RKO (cell line): ENCODE measurements at regions not wholly inside any gene's neighbourhood (a gene's known extent, or its start where the extent isn't known, plus 50 kb on each side); places are given as distances from the start of the nearest gene placed in this dataset.

Source experiments
- DNase-seq: peaks from one replicate; pipeline ENCODE4 v3.0.0-alpha.2; 2016; ENCODE audit warnings: low spot score

DNA sequence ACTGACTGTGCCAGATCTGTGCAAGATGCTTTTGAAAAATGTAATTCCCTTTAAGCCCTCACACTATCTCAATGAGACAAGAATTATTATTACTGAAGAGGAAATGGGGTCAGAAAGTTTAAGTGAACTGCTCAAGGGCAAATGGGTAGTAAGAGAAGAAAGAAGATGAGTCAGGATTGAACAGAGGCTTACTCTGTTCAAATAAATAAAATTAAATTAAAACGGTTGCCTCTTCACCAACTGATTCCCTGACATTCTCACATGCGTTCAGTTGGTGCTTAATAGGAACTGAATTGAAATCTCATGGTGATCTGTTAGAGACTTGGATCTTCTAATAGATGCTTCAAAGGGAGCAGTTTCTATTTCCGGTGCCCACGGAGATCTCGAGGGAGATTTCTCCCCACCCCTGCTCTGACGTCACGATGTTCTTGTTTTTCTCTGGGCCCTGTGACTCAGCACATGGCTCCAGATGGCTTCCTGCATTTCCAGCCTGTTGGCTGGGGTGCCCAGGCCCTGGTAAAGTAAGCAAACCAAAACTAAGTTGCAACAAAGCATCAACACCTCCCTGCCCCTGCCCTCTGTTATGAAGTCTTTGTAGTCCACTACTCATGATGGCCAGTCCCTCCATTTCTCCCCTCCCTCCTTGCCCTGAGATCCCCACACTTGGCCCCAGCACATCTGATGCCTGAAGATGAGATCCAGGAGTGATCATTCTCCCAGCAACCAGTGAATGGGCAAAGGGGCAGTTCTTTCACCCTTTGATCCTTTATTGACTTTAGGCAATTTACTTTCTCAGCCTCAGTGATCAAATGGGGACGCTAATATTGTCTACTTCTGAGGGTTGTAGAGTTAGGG is 106.1 kb upstream of the CPEB4 start:
- peak; percentile 50 for DNase-seq

DNA sequence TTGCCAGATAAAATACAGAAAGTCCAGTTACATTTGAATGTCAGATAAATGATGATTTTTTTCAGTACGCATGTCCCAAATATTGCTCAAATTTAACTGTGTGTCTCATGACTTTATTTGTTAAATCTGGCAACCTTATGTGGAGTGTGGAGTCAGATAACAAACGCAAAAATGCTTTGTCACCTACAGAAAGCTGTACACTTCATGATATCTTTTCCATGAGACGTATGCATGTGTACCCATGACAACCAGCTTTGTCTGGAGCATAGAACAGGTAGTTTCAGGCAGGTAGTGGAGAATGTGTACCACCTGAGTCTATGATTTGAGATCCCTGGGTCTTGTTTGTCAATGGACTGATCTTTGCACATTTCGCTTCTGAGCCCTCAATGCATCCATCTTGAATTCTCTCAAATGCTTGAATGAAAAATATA is 105.5 kb upstream of the CPEB4 start:
- no peak for DNase-seq

GRCh38 chr5:173783371-173783770 is 104.8 kb upstream of the CPEB4 start:
- DNase-seq = no peak

DNA sequence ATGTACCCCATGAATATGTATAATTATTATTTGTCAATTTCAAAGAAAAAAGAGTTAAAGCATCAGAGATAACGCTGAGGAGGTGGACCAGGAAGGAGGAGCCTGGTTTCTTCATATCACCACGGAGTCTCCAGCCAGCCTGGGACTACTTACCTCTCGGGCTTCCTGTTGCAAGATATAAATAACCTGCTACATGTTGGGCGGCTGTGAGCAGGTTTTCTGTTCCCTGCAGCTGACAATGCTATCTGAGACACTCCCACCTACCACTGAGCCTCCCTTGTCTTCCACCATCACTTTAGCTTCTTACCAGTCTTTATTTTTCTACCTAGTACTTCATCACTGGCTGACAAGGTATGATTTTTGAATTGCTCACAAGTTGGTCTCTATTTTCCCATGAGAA is 102.7 kb upstream of the CPEB4 start:
- no peak for DNase-seq

DNA sequence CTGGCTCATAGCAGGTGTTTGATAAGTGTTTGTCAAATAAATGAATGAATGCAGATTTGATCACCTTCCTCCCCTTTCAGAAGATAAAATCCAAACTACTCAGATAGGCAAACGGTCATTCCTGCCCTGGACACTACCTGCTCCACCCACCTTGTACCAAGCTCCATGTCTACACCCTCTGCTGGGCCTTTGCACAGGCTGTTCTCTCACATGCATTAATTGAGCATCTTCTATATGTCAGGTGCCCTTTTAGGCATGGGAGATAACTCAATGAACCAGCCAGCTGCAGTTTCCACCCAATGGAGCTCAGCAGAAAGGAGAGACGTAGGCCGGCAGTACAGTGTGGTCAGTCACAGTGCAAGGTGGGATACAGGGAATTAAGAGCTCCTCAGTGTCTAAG is 102.3 kb upstream of the CPEB4 start:
- DNase-seq = no peak

GRCh38 chr5:173786286-173787187 is 101.6 kb upstream of the CPEB4 start:
- no peak for DNase-seq

DNA sequence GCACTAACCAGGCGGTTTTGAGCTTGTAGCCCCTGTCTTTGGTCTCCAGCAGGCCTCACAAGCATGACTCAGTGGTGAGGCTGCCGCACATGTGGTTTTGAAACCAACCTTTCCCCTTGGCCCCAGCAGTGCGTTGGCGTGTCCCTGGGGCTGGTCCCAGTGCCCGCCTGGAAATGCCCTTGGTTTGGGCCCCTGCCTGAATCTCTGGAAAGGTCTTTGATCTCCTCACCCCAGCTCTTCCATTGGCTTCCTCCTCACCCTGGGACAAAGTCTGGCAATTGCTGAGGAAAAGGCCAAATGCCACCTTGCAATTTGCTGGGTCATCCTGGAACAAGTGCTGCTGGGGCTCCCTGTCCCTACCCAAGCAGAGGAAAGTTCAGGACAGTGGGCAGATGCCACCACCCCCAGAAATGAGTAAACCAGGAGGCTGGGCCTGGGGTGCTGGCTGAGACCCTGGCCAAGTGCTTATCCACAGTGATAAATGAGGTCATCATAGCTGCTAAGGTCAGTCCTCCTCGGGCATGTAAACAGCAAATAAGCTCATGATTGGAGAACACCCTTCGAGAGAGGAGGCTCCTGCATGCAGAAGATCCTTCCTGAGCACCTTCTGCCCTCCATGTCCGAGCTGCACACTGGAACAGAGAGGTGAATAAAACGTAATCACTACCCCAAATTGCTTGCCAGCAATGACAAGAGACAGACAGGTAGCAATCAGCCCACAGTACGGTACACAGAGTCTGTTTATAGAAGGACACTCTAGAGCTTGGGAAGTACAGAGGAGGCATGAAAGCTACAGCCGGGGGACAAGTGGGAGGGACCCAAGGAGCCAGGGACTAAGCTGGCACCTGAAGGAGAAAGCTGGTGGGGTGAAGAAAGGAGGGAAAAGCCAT is 98.9 kb upstream of the CPEB4 start:
- peak; percentile 61 for DNase-seq

- DNase-seq = no peak
These were observed 97.9 kb upstream of the CPEB4 start for GRCh38 chr5:173790177-173790719.

DNA sequence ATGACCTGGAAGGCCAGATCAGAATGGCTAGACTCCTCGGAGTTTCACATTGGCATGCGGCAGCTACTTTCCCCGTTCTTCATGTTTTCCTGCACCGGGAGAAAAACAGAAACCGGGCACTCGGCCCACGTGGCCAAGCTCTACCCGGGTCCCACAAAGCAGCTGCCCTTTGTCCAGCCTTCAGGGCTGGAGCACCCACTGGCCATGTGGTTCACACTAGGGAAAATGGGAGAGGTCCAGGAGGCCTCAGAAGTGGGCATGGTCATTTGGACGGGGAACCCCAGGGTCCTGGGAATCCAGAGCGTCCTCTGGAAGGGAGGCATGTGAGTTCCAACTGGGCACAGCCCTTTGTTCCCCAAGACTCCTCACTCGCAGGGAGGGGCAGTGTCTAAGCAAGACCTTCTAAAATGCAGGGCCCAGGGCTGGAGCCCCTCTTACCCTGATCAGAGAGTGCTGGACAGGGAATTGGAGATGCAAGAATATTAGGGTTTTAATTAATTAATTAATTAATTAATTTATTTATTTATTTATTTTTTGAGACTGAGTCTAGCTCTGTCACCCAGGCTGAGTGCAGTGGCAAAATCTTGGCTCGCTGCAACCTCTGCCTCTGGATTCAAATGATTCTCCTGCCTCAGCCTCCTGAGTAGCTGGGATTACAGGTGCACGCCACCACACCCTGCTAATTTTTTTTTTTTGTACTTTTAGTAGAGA is 97.2 kb upstream of the CPEB4 start:
- DNase-seq = no peak

- no peak for DNase-seq
These were observed 96.3 kb upstream of the CPEB4 start for GRCh38 chr5:173791878-173792277.

- DNase-seq = no peak
These were observed 95.2 kb upstream of the CPEB4 start for GRCh38 chr5:173792781-173793547.

DNA sequence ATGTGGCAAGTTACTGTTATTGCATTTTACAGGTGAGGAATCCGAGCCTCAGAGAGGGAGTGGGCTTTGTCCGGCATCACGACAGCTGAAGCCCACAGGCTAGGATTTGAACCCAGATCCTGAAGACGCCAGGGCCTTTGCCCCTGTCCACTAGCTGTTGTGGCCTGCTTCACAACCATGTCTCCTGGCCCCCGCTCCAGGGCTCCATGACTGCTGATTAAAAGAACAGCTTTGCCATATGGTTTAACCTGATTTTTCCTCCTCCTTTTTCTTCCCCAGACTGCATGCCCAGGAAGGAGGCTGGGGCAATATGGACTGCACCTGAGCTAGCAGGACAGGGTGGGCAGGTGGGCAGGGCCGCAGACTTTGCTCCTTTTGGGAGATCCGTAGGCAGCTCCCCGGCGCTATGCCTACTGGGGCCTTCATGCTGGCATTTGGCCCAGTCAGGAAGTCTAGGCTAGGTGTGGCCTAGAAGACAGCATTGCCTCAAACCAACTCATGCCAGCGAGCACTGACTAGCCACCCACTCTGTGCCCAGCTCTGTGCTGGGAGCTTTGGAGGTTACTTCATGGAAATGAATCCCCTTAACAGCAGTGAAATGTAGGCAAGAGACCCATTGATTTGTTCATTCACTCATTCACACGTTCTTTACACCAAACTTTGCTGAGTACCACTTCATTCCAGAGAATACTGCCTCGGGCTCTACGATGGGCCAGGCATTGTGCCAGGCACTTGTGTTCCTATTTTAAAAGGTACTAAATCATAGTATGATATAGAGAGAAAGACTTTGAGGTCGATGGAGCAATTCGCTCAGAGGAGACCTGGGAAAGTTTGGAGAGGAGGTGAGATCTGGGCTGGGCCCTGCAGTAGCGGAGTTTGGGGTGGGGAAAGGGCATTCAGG is 94.3 kb upstream of the CPEB4 start:
- no peak for DNase-seq

GRCh38 chr5:173794901-173795416 is 93.2 kb upstream of the CPEB4 start:
- DNase-seq = no peak

DNA sequence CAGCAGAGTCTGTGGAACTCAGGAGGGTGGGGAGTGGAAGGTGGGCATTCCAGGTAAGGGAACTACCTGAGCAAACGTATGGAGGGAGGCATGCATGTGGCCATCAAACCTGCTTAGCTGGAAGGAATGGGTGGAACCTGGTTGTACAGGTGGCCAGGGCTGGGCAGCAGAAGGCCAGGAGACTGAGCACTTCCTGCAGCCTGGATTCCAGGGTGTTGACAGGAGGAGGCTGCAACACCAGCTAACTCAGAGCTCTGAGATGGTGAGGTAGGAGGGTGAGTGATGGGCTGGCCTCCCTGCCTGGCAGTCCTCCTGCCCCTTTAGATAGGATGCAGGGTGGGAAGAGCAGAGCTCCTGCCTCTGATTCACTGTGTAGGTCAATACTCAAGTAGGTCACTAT is 92.5 kb upstream of the CPEB4 start:
- DNase-seq = no peak

DNA sequence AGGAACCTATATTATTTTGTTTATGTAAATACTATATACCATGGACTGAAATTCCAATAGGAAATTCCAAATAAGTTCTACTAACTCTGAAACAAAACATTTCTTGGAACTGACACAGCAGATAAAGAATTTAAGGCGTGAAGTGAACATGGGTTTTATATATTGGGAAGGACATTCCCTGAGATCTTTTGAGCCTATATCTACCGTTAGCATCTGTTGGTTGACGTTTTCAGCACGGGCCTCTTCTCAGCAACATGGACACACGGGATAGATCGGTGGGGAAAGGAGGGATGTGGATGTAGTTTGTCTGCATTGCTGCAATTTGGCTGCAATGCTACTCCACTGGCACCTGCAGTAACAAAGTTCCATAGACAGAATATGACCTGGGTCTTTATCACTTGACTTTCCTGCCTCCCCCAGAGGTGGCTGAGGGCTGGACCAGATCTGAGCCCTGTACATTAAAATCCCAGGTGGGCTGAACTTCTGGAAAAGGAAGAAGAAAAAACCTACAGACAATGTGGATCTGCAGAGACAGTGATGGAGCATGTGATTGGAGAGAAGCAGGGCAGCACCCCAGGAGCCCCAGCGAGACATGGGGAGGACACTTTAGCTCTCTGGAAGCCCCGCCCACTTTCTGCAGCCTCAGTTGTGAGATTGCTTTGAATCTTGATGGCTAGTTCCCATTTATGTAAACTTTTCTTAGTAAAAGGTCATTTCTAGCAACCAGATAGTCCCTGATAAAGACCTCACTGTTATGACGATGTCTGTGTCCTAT is 91.2 kb upstream of the CPEB4 start:
- DNase-seq = no peak

DNA sequence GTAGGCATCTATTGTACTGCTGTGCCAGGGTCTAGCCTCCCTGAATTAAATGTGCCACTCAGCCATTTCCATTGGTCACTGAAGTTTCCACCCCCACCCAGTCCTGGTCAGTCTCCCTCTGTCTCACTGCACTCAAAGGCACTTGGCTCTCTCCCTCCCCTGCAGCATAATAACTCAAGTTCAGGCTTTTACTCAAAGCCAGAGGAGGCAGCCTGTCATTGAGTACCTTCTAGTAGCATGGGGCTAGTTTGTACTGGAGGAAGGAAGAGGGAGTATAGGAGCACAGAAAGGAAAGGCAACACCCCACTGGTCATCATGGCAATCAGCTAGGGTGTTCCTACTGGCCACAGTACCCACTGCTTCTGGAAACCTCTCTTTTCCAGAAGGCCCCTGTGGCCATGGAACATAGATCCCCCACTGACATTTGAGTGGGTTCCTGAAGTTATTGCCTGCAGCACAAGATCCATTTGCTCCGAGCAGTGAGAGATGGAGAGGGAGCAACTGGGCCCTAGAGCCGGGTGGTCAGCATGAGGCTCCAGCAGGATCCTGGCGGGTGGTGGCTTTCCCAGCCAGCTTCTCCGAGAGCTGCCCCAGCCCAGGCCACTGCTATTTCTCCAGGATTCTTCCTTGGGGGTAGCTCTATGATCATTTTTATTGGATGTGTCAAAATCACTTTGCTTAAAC is 89.9 kb upstream of the CPEB4 start:
- DNase-seq = no peak

DNA sequence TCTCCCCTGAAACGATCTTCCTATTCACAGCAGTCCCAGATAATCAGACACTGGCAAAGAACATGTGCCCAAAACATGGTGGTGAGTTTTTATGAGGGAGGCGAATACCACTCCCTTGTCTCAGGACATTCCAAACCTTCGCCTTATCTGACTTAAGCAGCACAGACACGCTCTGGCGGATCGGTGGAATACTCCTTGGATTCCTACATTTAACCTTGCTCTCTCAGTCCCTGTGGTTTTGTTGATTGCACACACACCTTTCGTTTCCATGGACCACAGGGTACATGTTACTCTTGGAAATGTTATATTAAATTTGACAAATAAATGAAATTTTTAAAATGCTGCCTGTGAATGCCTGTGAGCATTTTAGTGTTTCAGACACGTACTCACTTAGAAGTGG is 87.8 kb upstream of the CPEB4 start:
- DNase-seq = no peak

DNA sequence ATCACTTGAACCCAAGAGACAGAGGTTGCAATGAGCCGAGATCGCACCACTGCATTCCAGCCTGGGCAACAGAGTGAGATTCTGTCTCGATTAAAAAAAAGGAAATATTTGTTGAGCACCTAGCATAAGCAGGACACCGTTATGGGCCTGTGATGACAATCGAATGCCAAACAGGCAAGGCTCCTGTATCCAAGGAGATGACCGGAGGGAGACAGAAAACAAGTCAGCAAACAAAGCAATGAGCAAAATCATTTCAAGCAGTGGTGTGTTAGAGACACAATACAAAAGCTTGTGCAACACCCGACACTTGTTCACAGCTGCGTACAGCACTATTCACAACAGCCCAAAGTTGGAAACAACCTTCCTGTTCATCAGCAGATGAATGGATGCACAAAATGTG is 87.1 kb upstream of the CPEB4 start:
- DNase-seq = no peak
